GM21526 (cell line): ENCODE measurements at regions not wholly inside any gene's neighbourhood (a gene's known extent, or its start where the extent isn't known, plus 50 kb on each side); places are given as distances from the start of the nearest gene placed in this dataset.
"Not testable (repeated sequence)": the region's sequence is repeated elsewhere in the genome, so short reads cannot be mapped to it uniquely, and the experiment has no call there.

Experiments
- ATAC-seq: cut with Tn5 transposase; IDR thresholded peaks from one replicate; pipeline ENCODE4 v1.9.1; 2021; ENCODE audit warnings: moderate library complexity; ENCODE audit not compliant: unreplicated experiment, low FRiP score

DNA sequence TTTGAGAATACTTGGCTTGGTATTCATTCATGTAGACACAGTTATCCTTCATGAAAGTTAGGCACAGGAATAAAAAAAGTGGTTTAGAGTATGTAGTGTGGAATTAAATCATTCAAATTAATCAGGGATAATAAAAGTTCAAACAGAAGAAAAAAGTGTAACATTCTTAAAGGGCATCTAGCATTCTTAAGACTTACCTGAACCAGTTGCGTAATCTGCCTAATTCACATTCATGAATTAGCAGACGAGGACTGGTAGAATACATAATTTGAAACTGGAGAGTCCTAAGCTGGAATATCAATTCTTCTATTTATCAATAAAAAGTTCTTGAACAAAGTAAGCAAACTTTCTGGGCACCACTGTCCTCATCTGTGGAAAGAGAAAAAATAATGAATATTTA lies 157.0 kb upstream of the DEPDC1 start:
- ATAC-seq, result no peak

DNA sequence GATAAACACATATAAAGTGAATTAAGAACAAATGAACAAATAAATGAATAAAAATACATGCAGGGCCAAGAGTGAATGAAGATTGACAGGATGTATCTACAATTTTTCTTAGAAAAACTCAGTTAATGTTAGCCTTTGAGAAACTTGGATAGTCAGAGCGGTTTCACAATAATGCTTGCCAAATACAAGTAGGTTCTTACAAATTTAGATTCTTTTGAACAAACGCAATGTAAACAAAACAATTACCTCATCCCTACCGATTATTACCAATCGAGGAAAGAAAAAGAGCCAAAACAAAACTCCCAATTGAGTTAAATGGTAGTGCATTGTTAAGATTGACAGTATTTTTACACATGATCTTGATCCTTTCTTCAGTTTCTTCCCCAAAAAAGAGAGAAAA lies 176.9 kb upstream of the DEPDC1 start:
- no peak for ATAC-seq

DNA sequence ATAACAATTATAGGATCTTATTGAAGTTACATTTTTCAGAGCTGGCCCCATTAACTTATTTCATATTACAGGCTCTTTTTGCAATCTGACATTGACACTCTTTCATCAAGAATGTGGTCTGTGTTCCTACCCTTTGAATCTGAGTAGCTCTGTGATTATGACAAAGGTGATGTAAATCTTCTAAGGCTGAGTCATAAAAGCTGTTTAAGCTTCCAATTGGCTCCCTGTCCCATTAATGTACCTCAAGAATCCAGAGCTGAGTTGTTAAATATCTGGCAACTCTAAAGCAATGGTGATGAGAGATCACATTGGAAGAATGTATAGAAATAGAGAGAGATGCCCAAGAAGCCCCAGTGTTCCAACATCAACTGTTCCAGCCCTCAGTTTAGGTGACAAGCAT lies 178.5 kb upstream of the DEPDC1 start:
- no peak for ATAC-seq

DNA sequence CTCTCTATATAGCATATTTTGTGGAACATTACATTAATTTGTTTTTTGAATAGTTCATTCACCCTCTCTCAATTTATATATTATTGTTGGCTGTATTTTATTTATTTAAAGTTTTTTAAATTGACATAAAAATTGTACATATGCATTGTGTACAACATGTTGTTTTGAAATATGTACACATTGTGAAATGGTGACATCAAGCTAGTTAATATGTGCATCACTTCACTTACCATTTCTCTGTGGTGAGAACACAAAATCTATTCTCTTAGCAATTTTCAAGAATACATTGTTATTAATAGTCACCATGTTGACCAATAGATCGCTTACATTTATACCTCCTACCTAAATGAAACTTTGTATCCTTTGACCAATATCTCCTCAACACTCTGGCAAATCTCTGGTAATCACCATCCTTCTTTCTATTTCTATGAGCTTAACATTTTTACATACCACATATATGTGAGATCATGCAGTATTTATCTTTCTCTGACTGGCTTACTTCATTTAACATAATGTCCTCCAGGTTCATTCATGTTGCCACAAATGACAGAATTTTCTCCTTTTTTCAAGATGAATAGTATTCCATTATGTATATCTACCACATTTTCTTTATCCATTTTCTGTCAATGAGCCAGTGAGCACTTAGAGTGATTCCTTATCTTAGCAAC lies 180.9 kb upstream of the DEPDC1 start:
- ATAC-seq, result no peak

DNA sequence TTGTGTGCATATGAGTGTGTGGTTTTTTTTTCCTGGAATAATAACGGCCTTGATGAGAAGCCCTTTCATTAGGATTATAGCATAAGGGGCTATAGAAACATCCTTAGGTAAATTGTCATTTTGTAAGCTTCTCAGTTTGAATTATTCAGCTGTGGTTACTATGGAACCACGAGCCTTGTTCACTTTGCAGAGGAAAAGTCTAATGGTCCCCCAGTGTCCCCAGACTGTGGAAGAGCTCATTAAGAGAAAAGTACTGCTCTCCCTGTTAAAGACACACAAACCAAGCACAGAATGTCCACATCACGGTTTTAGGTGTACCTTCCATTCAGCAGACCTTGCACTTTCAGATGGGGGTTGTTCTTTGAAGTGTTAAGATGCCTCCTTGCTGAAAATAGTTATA lies 199.3 kb upstream of the DEPDC1 start:
- ATAC-seq, result no peak

DNA sequence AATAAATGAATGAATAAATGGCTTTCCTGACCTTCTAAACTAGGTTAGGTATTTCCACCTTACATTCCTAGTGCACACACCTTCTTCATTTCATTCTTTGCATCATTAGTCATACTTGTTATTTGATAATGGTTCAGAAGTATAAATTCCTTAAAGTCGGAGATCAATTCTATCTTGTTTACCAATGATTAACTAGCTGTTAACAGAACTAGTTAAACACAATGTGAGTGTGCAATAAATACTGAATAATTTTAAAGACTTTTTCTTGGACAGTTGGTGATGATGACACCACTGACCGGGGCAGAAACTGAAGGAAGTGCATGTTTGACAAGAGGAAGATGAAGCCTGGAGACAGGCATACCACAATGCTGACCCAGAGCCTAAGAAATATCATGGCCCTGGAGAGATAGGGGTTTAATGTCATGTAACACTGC lies 207.1 kb upstream of the DEPDC1 start:
- ATAC-seq, result no peak

DNA sequence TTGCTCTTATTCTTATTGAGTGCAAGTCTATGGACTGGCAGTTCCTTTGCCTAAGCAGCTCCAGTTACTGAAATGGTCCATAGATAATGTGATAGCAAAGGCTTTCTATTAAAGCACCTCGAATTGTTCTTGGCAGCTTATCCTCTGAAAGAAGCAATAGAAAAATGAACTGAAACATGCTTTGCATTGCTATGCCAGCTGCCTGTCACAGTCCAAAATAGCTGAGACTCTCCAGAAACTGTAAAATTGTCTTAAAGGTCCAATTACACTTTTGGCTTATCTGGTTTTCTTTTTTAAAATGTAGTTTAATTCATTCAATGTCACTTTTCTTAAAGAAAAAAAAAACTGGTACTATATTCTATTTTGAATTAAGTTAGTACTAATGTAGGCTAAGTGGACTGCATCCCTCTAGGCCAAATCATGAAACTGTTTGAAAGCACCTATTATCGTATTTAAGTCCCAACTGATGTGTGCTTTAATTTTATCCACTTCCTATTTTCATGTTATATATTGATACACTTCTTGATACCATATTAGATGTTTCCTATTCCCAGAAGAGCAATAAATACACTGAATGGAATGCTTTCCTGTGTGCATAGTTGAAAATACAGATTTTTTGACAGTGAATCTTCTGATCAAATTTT lies 208.0 kb upstream of the DEPDC1 start:
- no peak for ATAC-seq

DNA sequence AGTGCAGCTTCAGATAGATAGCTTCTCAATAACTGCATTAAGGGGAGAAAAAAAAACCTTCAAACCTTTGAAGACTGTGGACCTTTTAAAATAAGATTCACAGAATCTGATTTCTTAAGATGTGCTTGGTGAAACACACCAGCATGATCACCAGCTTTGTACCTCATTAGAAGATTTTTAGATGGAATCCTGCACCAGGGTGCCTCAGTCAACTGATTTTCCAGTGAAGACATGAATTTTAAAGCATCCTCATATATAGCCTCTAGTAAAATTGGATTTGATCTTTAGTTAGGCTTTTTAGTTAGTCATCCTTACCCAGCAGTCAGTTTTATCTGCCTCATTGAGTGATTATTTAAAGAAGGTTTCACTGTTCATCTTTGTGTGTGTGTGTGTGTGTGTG lies 208.6 kb upstream of the DEPDC1 start:
- no peak for ATAC-seq

DNA sequence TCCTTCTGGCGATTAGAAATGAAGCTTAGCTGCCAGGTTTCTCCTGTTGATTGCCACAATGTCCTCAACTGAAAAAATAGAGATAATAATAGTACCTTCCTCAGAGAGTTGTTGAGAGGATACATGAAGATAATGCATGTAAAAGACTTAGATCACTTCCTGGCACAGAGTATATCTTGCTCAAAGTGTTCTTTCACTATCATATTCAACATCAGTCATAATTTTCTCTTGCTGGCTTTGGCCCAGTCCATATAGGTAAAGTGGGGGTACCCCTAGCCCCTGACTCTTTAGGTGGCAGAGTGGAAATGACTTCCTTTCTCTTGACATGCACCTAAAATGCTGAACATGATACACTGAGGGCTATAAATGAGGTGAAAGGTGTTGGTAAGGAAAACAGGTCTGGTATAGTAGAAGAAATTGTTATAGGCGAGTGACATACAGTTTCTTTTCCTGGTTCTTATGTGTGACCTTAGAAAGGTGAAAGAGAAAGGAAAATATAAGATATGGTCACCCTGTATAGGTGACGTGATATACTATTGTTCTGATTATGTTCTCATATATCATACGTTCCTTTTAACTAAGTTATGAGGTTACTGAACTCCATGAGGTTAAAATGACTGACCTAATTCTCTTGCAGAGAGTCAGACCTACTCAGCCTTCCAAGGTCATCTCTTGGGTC lies 209.9 kb upstream of the DEPDC1 start:
- no peak for ATAC-seq

DNA sequence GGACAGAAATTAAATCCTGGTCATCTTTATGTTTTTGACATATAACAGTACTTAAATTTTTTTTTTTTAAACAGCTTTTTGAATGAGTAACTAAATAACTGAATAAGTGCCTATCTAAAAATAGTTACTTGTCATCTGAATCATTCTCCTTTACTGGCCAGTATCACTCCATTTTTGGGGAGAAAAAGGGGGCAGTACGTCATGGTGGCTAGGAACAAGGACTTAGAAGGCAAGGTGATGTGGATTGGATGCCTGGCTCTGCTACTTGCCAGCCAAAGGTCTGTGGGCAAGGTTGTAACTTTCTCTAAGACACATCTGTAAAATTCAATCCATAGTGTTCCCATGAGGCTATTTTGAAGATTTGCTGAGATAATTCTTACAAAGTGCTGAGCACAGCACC lies 220.4 kb upstream of the DEPDC1 start:
- no peak for ATAC-seq

DNA sequence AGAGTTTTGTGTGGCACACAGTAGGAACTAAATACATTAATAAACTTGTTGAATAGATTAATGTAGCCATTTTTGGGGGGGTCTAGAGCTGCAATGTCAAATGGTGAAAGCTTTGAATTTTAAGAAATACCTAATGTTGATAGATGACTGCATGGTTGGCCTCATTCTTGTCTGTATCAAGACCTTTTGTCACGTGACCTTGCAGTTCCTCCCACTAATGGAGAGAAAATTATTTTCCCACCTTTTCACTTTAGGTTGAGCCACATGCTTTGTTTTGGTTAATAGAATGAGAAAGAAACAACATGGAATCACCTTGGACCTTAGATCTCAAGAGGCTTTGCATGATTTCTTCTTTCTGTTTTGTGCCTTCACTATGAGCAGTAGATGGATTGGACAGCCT lies 223.6 kb upstream of the DEPDC1 start:
- ATAC-seq, result no peak

DNA sequence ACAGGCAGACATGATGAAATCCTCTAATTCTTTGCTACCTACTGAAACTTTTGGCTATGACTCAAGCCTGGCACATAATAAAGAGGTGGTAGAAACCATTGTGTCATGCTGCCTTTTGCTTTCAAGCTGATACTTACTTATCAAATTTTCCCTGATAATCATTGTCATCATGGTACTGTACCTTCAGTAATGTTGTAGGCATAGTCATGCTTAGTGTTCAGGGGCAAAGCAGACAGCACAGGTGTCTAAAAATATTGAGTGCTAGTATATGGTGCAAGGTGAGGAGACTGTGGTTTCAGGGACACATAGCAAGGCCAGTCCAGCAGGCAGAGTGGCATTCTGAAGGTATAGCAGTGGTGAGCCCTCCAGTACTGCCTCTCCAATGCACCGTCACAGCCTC lies 226.9 kb upstream of the DEPDC1 start:
- ATAC-seq, result no peak

DNA sequence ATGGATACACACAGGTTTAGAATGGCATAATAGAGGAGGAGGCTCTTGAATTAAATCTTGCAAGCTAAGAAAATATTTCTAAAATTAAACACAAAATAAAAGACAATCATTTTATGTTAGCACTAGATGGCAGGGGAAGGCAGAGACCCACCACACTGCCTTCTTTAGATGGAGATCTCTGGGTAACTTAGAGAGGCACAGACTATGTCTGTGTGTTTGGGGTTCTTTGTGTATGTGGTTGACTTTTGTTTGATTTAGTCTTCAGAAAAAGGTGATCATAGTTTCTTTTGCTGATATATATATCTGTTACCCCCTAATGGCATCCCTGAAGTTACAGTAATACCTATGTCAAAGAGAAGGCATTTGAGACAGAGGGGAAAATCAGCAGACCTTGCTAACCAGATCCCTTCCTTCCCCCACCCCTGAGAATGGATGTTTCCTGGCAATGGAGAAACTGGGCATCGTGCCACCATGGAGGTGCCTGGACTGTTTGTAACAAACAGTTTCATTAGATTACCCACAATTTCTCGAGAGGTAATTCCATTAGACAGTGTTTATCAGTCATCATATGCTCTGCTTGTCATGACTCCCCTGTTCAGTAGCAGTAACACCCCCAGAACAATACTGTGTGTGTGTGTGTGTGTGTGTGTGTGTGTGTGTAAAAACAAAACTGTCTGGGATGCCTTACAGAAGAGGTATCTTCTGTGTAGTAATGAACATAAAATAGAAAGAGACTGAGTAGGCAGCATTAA lies 228.3 kb upstream of the DEPDC1 start:
- ATAC-seq, result no peak

DNA sequence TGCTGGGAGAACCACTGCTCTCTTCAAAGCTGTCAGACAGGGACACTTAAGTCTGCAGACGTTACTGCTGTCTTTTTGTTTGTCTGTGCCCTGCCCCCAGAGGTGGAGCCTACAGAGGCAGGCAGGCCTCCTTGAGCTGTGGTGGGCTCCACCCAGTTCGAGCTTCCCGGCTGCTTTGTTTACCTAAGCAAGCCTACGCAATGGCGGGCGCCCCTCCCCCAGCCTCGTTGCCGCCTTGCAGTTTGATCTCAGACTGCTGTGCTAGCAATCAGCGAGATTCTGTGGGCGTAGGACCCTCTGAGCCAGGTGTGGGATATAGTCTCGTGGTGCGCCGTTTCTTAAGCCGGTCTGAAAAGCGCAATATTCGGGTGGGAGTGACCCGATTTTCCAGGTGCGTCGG lies 242.6 kb upstream of the DEPDC1 start:
- not testable (repeated sequence) for ATAC-seq

DNA sequence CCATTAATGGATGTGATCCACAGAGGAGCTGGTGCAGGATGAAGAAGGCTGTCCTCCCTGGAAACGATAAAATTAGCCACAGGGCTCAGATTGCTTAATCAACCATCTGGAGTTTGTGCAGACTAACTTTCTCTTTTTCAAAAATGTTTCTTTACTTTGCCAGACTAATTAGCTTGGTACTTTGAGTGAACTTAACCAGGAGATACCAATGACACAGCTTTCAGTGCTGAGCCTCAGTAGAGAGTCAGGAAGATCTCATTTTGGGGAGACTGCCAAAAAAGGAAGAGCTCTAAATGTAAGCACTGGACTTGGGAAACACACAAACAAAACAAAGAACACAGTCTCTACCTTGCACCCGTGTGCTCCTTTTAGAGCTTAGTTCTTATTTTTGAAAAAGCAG lies 248.1 kb upstream of the DEPDC1 start:
- ATAC-seq, result no peak

DNA sequence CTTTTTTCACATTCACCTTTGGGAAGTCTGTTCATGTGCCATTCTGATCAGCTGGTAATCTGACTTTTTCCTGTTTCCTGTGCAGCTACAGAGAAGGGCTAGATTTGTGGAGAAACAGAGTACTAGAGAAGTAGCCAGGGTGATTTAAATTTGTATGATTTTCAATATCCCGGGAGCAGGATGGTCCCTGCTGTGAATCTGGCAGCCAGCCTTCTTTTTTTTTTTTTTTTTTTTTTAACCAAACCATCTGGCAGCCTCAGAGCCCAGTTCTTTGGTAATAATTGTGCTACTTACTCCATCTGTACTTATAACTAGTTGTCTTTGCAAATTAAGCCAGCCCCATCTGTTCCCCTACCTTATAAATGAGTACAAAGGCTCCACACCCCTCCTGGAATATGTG lies 248.6 kb upstream of the DEPDC1 start:
- ATAC-seq, result no peak

DNA sequence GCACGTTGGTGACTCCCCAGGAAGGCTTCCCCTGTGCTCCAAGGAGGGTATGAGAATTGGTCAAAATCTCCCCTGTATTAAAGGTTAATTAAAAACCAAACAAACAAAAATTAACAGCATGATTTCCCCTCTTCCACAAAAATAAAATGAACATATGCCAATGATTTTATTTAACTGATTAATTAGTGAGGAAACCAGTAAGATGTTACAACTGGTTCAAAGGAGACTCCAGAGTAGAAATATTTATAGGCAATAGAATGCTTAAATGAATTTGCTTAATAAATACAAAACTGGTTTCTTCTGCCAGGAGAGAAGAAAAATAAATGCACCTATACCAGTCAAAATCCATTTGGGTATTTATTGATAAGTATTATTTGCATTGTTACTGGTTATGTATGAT lies 249.5 kb upstream of the DEPDC1 start:
- no peak for ATAC-seq

DNA sequence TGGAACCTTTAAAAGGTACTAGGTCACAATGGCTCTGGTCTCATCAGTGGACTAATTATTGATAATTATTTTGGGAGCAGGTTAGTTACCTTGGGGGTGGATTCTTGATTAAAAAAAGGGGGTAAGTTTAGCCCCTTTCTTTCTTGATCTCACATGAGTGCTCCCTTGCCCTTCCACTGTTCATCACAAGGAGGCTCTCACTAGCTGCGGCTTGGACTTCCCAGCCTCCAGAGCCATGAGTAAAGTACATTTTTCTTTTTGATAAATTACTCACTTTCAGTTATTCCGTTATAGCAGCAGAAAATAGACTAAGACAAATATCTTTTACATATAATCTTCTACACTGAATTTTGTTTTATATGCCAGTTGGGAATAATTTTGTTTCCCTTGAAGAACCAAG lies 254.8 kb upstream of the DEPDC1 start:
- no peak for ATAC-seq

DNA sequence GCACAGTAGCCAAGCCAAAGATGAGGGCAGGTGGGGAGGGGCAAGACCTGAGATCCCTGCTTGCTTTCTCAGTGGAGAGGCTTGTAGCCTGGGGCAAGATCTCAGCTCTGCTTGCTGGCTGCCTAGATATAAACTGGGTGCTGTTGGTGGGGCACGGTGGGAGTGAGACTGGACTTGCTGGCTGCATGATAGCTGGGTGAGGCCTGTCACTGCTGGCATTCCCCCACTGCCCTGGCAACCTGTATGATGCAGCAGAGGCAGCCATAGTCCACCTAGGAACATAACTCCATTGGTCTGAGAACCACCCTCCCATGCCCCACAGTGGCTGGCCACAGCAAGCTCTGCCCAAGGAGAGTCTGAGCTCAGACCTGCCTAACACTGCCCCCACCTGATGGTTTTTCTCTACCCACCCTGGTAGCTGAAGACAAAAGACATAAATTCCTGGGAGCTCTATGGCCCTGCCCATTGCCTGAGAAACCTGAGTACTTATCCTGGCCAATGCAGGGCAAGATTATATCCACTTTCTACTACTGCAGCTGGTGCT lies 261.9 kb upstream of the DEPDC1 start:
- no peak for ATAC-seq

DNA sequence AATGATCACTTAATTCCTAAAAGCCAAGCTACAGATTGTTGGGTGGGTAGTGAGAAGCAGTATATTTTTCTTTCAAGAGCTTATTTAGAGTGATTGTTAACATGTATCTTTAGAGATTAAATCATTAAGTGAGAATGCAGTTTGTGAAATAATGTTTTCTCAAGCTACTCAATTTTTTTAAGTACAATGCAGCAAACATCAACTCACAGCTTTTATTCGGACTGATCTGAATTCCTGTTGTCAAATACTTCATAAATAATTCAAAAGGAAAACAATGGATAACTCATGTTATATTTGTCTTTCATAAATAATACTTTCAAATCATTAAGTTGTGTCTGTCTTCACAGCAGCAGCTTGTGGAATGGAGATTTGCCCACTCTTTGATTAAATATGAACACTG lies 271.1 kb upstream of the DEPDC1 start:
- ATAC-seq, result no peak

DNA sequence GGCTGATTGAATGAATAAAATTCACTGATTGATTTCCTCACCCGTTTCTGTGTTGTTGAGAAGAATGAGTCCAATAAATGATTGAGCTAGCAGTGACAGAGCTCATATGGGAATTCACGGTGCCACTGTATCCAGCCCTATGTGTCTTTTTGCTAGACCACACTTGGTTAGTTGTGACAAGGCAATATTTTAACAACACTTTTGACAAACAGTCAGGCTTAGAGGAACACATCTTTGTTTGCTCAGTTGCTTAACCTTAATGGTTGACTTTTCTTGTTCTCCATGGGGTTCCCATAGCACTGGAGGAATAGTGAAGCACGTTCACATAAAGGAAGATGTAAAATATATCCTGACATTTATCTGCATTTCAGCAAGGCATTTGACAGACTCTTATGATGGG lies 273.9 kb upstream of the DEPDC1 start:
- no peak for ATAC-seq
